K562 (cell line): ENCODE measurements at regions not wholly inside any gene's neighbourhood (a gene's known extent, or its start where the extent isn't known, plus 50 kb on each side); places are given as distances from the start of the nearest gene placed in this dataset.

Source experiments
- ATAC-seq: fragments of 200-7000 bp; cut with Tn5 transposase; 3 replicates; pipeline ENCODE4 v1.9.1; 2020; ENCODE audit warnings: moderate library complexity
- BruUV-seq: library from RNA; stranded (reverse); fragments of 400-500 nt; replicated peaks from 2 replicates; lab custom pipeline; 2021; lab: Mats Ljungman, UMichigan
- CTCF ChIA-PET: fragments of 300-600 bp; formaldehyde crosslinking; extraction: SDS; loops from one replicate; lab custom pipeline; 2021; ENCODE audit warnings: low intra/inter-chr PET ratio; lab: Yijun Ruan, JAX
- POLR2A ChIA-PET: fragments of 300-600, 350-650 bp; sonication (Branson Sonifier 250); formaldehyde crosslinking; extraction: SDS; loops from one replicate; lab custom pipeline; 2021; ENCODE audit warnings: antibody characterized with exemption, inconsistent platforms; lab: Yijun Ruan, JAX
- DNase-seq, 4 experiments: peaks; one replicate each; pipeline versions ENCODE4 v3.0.0 to v3.0.0-alpha.2; 2011 to 2018; ENCODE audit warnings: low spot score in 3 of 4, mixed read lengths in 3 of 4; ENCODE audit errors: extremely low read depth in 1 of 4
- FAIRE-seq: peaks from 2 replicates; lab custom pipeline; 2011; peaks lifted over from hg19 to GRCh38; lab: Jason Lieb, UNC
- H2AFZ ChIP-seq: 2 replicates; pipeline ENCODE4 v1.6.0; 2011; ENCODE audit warnings: low read depth, low read length, control low read depth, inconsistent platforms
- H3K27ac ChIP-seq: fragments of 200-600 bp; 3 replicates; pipeline ENCODE4 v1.8.0; 2011; ENCODE audit warnings: low read depth, mild to moderate bottlenecking, control low read depth, inconsistent platforms, low read length, moderate library complexity, mixed read lengths; ENCODE audit errors: extremely low read depth
- H3K27me3 ChIP-seq, 2 experiments: fragments of 300-600 bp in 1 of 2; 2 replicates in 1 of 2; 3 replicates in 1 of 2; pipeline versions ENCODE4 v1.6.0 to v1.8.0; 2011; ENCODE audit warnings: inconsistent platforms in 2 of 2, low read length in 2 of 2, mild to moderate bottlenecking in 1 of 2, mixed read lengths in 1 of 2, moderate library complexity in 1 of 2; ENCODE audit not compliant: control insufficient read depth in 2 of 2, insufficient read depth in 2 of 2
- H3K36me3 ChIP-seq: fragments of 300-600 bp; 3 replicates; pipeline ENCODE4 v1.8.0; 2011; ENCODE audit warnings: mild to moderate bottlenecking, low read length, inconsistent platforms; ENCODE audit not compliant: control insufficient read depth, insufficient read depth
- H3K4me1 ChIP-seq, 2 experiments: fragments of 200-600 bp in 1 of 2; replicated peaks in 1 of 2; 2 replicates in 1 of 2; 3 replicates in 1 of 2; pipeline versions ENCODE4 v1.5.1 to v1.8.0; 2011; ENCODE audit warnings: inconsistent platforms in 2 of 2, low read length in 2 of 2, mild to moderate bottlenecking in 1 of 2, mixed read lengths in 1 of 2, moderate library complexity in 1 of 2; ENCODE audit not compliant: control insufficient read depth in 2 of 2, insufficient read depth in 2 of 2
- H3K4me2 ChIP-seq: 2 replicates; pipeline ENCODE4 v1.6.1; 2011; ENCODE audit warnings: low read length, control low read depth, inconsistent platforms, mixed read lengths; ENCODE audit not compliant: insufficient read depth
- H3K4me3 ChIP-seq: fragments of 200-600 bp; sonication (generic), shearing (Covaris generic); 2 replicates; pipeline ENCODE4 v1.5.1; 2016; ENCODE audit warnings: control low read depth, inconsistent platforms
- H3K79me2 ChIP-seq: fragments of 200-600 bp; 3 replicates; pipeline ENCODE4 v1.8.0; 2011; ENCODE audit warnings: low read length, inconsistent platforms; ENCODE audit not compliant: control insufficient read depth, insufficient read depth
- H3K9ac ChIP-seq, 2 experiments: 2 replicates each; pipeline versions ENCODE4 v1.6.0 to v1.6.1; 2011; ENCODE audit warnings: low read depth in 2 of 2, low read length in 2 of 2, control low read depth in 1 of 2, inconsistent platforms in 1 of 2, mild to moderate bottlenecking in 1 of 2, mixed read lengths in 1 of 2; ENCODE audit not compliant: insufficient read depth in 1 of 2
- H3K9me1 ChIP-seq: one replicate; pipeline ENCODE4 v1.6.0; 2011; ENCODE audit warnings: inconsistent platforms, mild to moderate bottlenecking, low read length, moderate library complexity; ENCODE audit not compliant: control insufficient read depth, insufficient read depth
- H3K9me3 ChIP-seq: replicated peaks from 2 replicates; pipeline ENCODE4 v1.5.1; 2011; ENCODE audit warnings: low read depth, low read length, inconsistent platforms; ENCODE audit not compliant: control insufficient read depth, insufficient read depth
- H4K20me1 ChIP-seq: replicated peaks from 2 replicates; pipeline ENCODE4 v1.6.1; 2011; ENCODE audit warnings: low read length, inconsistent platforms, mixed read lengths; ENCODE audit not compliant: control insufficient read depth, insufficient read depth
- CAMTA2 ChIP-seq: fragments of 250-450 bp; sonication (Bioruptor Pico); conservative IDR thresholded peaks from 2 replicates; pipeline ENCODE4 v1.5.1; 2022
- MIER1 ChIP-seq: fragments of 450-650 bp; IDR thresholded peaks from 2 replicates; pipeline ENCODE4 v1.6.1; 2016; ENCODE audit warnings: antibody characterized with exemption, mild to moderate bottlenecking, low read depth
- RBM17 ChIP-seq: fragments of 200-400 bp; formaldehyde crosslinking; IDR thresholded peaks from 2 replicates; pipeline ENCODE4 v1.6.1; 2017; ENCODE audit warnings: low read depth, mild to moderate bottlenecking, low read length, borderline replicate concordance
- TRIM24 ChIP-seq, 2 experiments: fragments of 450-650 bp; IDR thresholded peaks; 2 replicates each; pipeline ENCODE4 v1.6.1; 2016
- WGBS: fragments of 100-300 bp; shearing (Covaris generic); methylation state at CpG from one replicate; pipeline ENCODE4 v1.1.6; 2016; ENCODE audit warnings: low coverage, mixed read lengths; ENCODE audit not compliant: insufficient coverage; ENCODE audit errors: missing lambda C conversion rate; 5-methylcytosine and 5-hydroxymethylcytosine counted together
- in situ Hi-C: fragments of 300-500 bp; cut with MboI; formaldehyde crosslinking; loops from 4 replicates; pipeline ENCODE4 v1.15.0; 2018; ENCODE audit warnings: inconsistent platforms, mixed read lengths
- intact Hi-C: fragments of 100-400 bp; cut with micrococcal nuclease; formaldehyde crosslinking; loops from 2 replicates; pipeline ENCODE4 v1.14.2; 2022
- TF ChIP-seq, protein P1 (sequence below): fragments of 200-600 bp; sonication (generic); IDR thresholded peaks from one replicate; pipeline ENCODE4 v1.6.1; 2012; ENCODE audit warnings: mild to moderate bottlenecking, low read depth, low read length, inconsistent platforms
- TF ChIP-seq, protein P2 (sequence below): fragments of 200-400 bp; formaldehyde crosslinking; IDR thresholded peaks from 2 replicates; pipeline ENCODE4 v1.6.1; 2017; ENCODE audit warnings: mild to moderate bottlenecking, low read depth, low read length, moderate library complexity
- TF ChIP-seq, protein P3 (sequence below): fragments of 250-450 bp; sonication (Bioruptor Pico); IDR thresholded peaks from 2 replicates; pipeline ENCODE4 v1.8.0; 2022; ENCODE audit warnings: inconsistent platforms

DNA sequence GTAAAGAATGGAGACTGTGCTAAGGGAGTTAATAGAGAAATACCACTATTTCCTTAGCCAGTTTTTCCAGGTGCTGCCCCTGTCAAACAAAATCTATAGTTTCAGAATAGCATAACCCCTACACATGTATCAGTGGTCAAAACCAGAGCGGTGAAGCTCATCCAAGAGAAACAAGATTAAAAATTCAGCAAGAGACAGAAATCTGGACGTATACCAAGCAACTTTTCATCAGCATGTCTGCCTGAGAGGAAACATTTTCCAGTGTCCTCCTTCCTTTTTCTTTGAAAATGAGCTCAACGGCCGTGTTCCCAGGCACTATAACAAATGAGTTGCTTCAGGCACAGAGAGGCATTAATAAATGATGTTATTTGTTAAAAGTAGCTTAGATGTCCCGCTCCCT, 416.5 kb downstream of the BCKDHB start:
- no peak overlapping the region for H3K27ac ChIP-seq
- H3K79me2 ChIP-seq, result no peaks in the 10 kb centered on the region
- no peaks in the 10 kb centered on the region for H3K9me3 ChIP-seq
- intact Hi-C loops (no loop called here), in situ Hi-C loops (no loop called here)
- no peak for ATAC-seq
- H4K20me1 ChIP-seq, result no peaks in the 10 kb centered on the region
- ChIA-PET POLR2A (no interaction called here), CTCF (no interaction called here)
- no peak overlapping the region for H3K4me3 ChIP-seq
- DNase-seq, result no peak
- no peak overlapping the region for H3K9ac ChIP-seq
- H2AFZ ChIP-seq, result no peak overlapping the region
- no peaks in the 10 kb centered on the region for H3K9me1 ChIP-seq
- H3K4me1 ChIP-seq, result no peaks in the 10 kb centered on the region
- H3K27me3 ChIP-seq, result no peaks in the 10 kb centered on the region
- no TSS peak for BruUV-seq
- 2% methylated on average over 4 of the region's 5 CpGs for WGBS
- no peaks in the 10 kb centered on the region for H3K36me3 ChIP-seq
- TF ChIP-seq, protein P1, sequence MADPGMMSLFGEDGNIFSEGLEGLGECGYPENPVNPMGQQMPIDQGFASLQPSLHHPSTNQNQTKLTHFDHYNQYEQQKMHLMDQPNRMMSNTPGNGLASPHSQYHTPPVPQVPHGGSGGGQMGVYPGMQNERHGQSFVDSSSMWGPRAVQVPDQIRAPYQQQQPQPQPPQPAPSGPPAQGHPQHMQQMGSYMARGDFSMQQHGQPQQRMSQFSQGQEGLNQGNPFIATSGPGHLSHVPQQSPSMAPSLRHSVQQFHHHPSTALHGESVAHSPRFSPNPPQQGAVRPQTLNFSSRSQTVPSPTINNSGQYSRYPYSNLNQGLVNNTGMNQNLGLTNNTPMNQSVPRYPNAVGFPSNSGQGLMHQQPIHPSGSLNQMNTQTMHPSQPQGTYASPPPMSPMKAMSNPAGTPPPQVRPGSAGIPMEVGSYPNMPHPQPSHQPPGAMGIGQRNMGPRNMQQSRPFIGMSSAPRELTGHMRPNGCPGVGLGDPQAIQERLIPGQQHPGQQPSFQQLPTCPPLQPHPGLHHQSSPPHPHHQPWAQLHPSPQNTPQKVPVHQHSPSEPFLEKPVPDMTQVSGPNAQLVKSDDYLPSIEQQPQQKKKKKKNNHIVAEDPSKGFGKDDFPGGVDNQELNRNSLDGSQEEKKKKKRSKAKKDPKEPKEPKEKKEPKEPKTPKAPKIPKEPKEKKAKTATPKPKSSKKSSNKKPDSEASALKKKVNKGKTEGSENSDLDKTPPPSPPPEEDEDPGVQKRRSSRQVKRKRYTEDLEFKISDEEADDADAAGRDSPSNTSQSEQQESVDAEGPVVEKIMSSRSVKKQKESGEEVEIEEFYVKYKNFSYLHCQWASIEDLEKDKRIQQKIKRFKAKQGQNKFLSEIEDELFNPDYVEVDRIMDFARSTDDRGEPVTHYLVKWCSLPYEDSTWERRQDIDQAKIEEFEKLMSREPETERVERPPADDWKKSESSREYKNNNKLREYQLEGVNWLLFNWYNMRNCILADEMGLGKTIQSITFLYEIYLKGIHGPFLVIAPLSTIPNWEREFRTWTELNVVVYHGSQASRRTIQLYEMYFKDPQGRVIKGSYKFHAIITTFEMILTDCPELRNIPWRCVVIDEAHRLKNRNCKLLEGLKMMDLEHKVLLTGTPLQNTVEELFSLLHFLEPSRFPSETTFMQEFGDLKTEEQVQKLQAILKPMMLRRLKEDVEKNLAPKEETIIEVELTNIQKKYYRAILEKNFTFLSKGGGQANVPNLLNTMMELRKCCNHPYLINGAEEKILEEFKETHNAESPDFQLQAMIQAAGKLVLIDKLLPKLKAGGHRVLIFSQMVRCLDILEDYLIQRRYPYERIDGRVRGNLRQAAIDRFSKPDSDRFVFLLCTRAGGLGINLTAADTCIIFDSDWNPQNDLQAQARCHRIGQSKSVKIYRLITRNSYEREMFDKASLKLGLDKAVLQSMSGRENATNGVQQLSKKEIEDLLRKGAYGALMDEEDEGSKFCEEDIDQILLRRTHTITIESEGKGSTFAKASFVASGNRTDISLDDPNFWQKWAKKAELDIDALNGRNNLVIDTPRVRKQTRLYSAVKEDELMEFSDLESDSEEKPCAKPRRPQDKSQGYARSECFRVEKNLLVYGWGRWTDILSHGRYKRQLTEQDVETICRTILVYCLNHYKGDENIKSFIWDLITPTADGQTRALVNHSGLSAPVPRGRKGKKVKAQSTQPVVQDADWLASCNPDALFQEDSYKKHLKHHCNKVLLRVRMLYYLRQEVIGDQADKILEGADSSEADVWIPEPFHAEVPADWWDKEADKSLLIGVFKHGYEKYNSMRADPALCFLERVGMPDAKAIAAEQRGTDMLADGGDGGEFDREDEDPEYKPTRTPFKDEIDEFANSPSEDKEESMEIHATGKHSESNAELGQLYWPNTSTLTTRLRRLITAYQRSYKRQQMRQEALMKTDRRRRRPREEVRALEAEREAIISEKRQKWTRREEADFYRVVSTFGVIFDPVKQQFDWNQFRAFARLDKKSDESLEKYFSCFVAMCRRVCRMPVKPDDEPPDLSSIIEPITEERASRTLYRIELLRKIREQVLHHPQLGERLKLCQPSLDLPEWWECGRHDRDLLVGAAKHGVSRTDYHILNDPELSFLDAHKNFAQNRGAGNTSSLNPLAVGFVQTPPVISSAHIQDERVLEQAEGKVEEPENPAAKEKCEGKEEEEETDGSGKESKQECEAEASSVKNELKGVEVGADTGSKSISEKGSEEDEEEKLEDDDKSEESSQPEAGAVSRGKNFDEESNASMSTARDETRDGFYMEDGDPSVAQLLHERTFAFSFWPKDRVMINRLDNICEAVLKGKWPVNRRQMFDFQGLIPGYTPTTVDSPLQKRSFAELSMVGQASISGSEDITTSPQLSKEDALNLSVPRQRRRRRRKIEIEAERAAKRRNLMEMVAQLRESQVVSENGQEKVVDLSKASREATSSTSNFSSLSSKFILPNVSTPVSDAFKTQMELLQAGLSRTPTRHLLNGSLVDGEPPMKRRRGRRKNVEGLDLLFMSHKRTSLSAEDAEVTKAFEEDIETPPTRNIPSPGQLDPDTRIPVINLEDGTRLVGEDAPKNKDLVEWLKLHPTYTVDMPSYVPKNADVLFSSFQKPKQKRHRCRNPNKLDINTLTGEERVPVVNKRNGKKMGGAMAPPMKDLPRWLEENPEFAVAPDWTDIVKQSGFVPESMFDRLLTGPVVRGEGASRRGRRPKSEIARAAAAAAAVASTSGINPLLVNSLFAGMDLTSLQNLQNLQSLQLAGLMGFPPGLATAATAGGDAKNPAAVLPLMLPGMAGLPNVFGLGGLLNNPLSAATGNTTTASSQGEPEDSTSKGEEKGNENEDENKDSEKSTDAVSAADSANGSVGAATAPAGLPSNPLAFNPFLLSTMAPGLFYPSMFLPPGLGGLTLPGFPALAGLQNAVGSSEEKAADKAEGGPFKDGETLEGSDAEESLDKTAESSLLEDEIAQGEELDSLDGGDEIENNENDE, result no peak
- no peak for TF ChIP-seq TRIM24 (IDR thresholded peaks at IDR 0.05)
- TF ChIP-seq CAMTA2, result no peak
- no peak for TF ChIP-seq MIER1
- TF ChIP-seq, protein P2, sequence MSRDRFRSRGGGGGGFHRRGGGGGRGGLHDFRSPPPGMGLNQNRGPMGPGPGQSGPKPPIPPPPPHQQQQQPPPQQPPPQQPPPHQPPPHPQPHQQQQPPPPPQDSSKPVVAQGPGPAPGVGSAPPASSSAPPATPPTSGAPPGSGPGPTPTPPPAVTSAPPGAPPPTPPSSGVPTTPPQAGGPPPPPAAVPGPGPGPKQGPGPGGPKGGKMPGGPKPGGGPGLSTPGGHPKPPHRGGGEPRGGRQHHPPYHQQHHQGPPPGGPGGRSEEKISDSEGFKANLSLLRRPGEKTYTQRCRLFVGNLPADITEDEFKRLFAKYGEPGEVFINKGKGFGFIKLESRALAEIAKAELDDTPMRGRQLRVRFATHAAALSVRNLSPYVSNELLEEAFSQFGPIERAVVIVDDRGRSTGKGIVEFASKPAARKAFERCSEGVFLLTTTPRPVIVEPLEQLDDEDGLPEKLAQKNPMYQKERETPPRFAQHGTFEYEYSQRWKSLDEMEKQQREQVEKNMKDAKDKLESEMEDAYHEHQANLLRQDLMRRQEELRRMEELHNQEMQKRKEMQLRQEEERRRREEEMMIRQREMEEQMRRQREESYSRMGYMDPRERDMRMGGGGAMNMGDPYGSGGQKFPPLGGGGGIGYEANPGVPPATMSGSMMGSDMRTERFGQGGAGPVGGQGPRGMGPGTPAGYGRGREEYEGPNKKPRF, result no peak
- TF ChIP-seq, protein P3, sequence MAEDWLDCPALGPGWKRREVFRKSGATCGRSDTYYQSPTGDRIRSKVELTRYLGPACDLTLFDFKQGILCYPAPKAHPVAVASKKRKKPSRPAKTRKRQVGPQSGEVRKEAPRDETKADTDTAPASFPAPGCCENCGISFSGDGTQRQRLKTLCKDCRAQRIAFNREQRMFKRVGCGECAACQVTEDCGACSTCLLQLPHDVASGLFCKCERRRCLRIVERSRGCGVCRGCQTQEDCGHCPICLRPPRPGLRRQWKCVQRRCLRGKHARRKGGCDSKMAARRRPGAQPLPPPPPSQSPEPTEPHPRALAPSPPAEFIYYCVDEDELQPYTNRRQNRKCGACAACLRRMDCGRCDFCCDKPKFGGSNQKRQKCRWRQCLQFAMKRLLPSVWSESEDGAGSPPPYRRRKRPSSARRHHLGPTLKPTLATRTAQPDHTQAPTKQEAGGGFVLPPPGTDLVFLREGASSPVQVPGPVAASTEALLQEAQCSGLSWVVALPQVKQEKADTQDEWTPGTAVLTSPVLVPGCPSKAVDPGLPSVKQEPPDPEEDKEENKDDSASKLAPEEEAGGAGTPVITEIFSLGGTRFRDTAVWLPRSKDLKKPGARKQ (CRISPR knock-in tag), result no peak
- TF ChIP-seq RBM17, result no peak
- FAIRE-seq, result no peak
- no peak overlapping the region for H3K4me2 ChIP-seq
